C4-2B (cell line): ENCODE measurements at regions not wholly inside any gene's neighbourhood (a gene's known extent, or its start where the extent isn't known, plus 50 kb on each side); places are given as distances from the start of the nearest gene placed in this dataset.

Experiments used
- H3K27ac ChIP-seq: fragments of 450-650 bp; 2 replicates; pipeline ENCODE4 v1.5.1; 2017
- CTCF ChIP-seq: fragments of 450-650 bp; conservative IDR thresholded peaks from 2 replicates; pipeline ENCODE4 v1.5.1; 2017; ENCODE audit warnings: mild to moderate bottlenecking
- ZFX ChIP-seq: fragments of 450-650 bp; IDR thresholded peaks from 2 replicates; pipeline ENCODE4 v1.6.1; 2017

- TF ChIP-seq CTCF (no peak), ZFX (no peak)
- no peak overlapping the region for H3K27ac ChIP-seq
Measured at GRCh38 chr5:35313291-35313690, 83.0 kb upstream of the PRLR start.

- TF ChIP-seq CTCF (no peak), ZFX (no peak)
- no peak overlapping the region for H3K27ac ChIP-seq
Measured at GRCh38 chr5:35312267-35312666, 82.0 kb upstream of the PRLR start.

- TF ChIP-seq CTCF (no peak), ZFX (no peak)
- no peak overlapping the region for H3K27ac ChIP-seq
Measured at GRCh38 chr5:35309365-35310130, 79.3 kb upstream of the PRLR start.

GRCh38 chr5:35308421-35308820 is 78.1 kb upstream of the PRLR start:
- no peak overlapping the region for H3K27ac ChIP-seq
- no peak for TF ChIP-seq ZFX
- TF ChIP-seq CTCF = no peak

- H3K27ac ChIP-seq = no peak overlapping the region
- TF ChIP-seq ZFX (no peak), CTCF (no peak)
Measured at GRCh38 chr5:35306716-35307365, 76.6 kb upstream of the PRLR start.

- H3K27ac ChIP-seq = no peak overlapping the region
- TF ChIP-seq CTCF (no peak), ZFX (no peak)
Measured at GRCh38 chr5:35305336-35306020, 75.2 kb upstream of the PRLR start.

GRCh38 chr5:35304291-35304690 is 74.0 kb upstream of the PRLR start:
- H3K27ac ChIP-seq = no peak overlapping the region
- TF ChIP-seq ZFX (no peak), CTCF (no peak)
